ENCODE measurements at regions not wholly inside any gene's neighbourhood (a gene's known extent, or its start where the extent isn't known, plus 50 kb on each side); places are given as distances from the start of the nearest gene placed in this dataset.
"Not testable (repeated sequence)": the region's sequence is repeated elsewhere in the genome, so short reads cannot be mapped to it uniquely, and the experiment has no call there.

DNA sequence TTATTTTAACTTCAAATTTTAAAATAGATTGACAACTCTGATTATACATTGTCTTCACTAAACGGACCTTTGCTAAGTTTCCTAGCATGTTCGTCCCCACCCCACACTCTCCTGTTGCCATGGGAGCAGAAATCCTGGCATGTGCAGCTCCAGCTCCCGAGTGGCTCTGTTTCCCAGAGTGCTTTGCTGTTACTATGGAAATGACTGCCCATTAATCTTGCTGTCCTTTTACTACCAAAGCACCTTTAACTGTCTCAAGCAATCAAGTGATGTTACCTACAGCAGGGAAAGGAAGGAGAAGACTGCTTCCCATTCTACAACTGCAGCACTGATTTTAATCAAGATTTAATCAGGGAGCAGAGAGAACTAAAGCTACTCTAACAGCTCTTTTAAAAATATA lies 212.0 kb upstream of the KIF2A start:
- no peak for DNase-seq (ENCODE audit: low read depth in 3 of 3)

DNA sequence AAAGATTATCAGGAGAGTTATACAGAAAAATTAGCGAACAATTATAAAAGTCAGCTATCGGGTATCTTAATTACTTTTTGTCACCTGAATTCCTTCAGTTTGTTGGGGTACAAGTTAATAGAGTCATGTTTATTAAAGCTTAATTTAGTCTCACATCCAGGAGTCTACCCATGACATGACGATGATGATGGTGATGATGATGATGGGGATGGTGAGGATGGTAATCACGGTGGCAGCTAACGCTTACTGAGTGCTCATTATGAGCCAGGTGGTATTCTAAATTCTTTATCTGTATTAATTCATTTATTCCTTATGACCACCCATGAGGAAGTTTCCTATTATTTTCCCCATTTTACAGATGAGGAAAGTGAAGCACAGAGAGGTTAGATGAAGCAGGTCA lies 208.6 kb upstream of the KIF2A start:
- no peak for DNase-seq (ENCODE audit: low read depth in 3 of 3)

DNA sequence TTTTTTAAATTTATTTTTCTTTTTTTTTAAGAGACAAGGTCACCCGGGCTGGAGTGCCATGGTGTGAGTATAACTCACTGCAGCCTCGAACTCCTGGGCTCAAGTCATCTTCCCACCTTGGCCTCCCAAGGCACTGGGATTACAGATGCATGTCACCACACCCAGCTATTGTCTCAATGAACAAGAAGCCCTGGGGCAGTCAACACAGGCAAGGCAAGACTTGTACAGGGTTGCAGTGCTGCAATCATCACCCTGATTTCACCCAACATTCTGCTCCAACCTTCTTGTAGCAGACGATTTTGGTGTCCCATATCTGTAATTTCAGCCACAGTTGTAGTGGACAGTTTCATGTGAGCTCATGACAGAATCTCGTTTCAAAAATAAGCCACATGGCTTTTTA lies 205.8 kb upstream of the KIF2A start:
- DNase-seq (ENCODE audit: low read depth in 3 of 3), result no peak

DNA sequence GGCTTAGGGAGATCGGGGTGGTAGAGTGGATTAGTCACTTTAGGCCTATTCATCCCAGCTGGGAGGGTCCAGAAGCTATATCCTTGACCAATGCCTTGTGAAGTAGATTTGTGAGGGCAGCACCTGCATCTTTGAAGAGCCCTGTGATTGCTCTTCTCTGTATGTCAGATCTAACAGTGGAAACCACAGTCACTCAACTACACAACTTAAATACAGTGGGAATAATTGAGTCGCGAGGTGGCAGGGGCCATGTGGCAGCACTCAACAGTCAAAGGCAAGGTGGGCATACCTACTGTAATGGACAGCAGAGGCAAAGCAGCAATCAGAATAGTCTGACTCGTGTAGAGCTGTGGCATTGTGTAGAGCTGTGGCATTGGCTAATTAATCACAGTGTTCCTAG lies 202.1 kb upstream of the KIF2A start:
- not testable (repeated sequence) for DNase-seq (ENCODE audit: low read depth in 3 of 3)

DNA sequence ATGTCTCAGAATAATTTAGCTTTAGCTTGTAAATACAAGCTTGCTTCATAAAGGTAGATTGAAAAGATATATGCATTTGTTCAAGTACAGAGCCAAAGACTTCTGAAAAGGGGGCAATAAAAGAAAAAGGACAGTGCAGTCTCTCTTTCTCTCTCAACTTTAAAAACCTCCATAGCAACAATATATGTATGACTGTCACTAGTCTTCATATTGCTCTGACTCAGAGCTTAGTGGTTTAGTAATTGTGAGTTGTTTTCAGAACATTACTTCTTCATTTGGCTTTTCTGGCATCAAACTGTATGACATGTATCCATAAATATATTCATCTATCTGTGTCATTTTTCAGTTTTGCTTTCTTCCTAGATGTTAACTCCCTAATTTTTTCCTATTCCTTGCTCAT lies 194.6 kb upstream of the KIF2A start:
- no peak for DNase-seq (ENCODE audit: low read depth in 3 of 3)

DNA sequence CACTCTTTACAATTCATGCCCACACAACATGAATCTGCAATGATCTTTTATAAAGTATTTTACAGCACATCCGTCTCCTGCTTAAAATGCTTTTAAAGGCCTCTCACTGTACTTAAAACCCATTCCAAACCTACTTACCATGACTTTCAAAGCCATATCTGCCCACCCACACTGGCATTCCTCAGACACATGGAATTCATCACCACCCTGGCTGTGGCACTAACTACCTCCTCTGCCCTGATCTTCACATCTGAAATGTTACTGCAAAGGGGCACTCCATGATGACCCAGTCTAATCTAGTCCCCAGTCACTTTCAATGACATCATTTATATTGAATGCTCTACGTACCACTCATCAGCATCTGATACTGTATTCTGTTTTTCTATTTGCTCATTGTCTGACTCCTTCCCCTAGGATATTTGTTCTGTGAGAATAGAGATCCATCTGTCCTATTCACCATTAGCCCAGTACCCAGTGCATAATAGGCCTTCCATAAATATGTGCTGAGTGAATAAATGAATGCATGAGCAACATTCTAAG lies 193.2 kb upstream of the KIF2A start:
- DNase-seq (ENCODE audit: low read depth in 3 of 3), result no peak

DNA sequence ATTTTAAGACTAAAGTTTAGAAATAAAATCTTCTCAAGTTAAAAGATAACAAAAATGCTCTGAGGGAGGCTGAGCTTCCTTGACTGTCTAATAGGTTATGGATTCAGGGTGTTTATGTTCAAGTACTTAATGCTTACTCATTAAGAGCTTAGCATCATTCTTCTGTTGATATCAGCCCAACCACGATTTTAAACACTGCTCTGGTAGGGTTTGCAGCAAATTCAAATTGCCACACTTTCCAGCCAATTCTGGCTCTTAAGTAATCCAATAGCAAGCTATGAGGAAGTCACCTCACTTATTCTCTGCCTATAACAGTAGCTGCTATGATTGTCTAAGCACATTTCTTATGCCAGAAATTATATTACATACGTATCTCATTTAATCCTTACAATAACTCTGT lies 191.0 kb upstream of the KIF2A start:
- DNase-seq (ENCODE audit: low read depth in 3 of 3), result no peak

DNA sequence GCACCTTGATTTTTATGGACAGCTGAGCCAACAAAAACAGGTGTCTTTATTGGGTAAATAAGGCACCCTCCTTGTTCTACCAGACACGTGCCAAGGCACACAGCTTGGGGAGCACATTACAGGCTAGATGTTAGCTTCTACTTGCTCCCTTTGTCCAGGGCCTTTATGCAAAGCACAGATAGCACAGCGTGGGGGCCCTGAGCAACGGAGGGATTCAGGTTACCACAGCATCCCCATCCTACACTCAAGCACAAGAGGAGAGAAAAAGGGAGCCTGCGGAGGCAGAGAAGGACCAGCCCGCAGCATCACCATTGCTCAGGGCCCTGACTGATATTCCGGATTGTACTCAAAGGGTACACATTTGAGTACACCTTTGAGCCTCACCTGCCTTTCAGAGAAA lies 181.7 kb upstream of the KIF2A start:
- no peak for DNase-seq (ENCODE audit: low read depth in 3 of 3)

DNA sequence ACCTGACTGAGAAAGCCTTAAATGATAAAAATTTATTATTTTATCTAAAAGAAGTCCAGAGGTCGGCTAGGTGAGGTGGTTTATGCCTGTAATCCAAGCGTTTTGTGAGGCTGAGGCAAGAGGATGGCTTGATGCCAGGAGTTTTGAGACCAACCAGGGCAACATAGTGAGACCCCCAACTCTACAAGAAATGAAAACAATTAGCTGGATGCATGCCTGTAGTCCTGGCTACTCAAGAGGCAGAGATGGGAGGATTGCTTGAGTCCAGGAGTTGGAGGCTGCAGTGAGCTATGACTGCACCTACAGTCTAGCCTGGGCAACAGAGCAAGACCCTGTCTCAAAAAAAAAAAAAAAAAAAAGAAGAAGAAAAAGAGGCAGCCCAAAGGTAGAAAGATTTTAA lies 179.9 kb upstream of the KIF2A start:
- no peak for DNase-seq (ENCODE audit: low read depth in 3 of 3)

DNA sequence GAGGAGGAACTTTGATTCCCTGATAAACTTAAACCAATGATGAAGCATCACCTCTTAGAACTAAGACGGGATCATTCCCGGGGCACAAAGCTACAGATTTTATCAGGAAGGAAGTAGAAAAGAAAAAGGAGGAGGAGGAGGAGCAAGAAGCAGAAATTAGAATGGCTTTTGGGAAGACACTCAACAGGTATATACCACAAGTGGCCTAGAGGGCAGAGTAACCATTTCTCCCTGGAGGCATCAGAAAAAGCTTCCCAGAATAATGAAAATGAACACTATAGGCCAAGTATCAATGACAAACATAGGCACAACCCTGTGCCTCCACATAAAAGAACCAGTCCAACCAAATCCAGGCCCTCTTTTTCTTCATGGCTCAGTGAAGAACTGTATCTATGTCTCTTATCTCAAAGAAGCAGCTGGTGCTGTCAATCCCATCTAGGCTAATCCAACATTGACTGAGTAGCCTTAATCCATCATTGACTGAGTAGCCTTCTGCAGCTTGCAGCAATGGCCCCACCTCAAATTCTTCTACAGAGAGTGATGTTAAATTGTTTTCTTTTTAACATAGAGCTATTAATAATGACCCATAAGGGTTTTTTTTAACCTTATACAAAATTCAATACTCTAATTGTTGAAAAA lies 178.8 kb upstream of the KIF2A start:
- no peak for DNase-seq (ENCODE audit: low read depth in 3 of 3)

DNA sequence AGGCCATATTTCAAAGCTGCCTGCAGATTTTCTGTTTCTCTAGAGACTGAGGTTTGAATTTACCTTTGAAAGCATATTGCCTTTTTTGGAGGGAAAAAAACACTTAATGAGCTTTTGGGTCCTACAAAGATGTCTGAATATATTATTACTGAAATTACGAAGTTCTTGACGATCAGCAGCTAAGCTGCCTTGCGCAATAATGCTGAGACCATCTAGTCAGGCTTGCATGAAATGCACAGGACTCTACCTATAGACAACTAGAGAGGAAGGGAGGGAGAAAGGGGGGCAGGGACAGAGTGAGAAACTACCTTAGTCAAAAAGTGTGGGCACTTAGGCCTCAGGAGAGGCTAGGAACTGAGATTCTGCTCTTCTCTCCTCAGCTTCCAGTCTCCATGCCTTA lies 175.9 kb upstream of the KIF2A start:
- no peak for DNase-seq (ENCODE audit: low read depth in 3 of 3)

DNA sequence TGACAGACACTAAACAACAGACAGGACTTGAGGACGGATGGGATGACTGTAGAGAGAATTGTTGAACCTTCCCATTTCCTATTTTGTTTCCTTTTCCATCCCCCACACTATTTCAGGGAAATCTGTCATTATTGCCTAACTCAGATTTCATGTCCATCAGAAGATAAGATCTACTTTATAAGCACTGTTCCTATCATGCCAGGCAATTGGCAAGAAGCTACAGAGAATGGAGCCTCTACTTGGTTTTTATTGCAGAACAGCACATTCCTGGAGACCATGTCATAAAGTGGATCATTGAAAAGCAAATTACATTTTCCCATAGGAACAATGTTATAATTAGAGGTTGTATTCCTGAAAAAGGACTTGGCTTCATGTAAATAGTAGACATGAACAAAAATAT lies 173.7 kb upstream of the KIF2A start:
- no peak for DNase-seq (ENCODE audit: low read depth in 3 of 3)

DNA sequence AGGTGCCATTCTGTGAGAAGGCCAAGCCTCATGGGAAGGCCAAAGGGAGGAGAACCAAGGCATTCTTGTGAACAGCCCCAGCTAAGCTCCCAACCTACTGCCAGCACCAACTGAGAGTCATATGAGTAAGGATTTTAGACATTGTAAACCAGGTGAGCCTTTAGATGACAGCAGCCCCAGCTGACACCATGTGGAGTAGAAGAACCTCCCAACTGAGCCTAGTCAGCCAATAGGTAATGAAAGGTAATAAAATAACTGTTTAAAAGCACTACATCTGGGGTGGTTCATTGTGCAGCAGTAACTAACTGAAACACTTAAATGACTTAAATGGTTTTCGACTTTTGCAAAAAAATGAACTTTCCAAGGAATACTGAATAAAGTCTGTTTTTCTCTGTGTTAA lies 172.6 kb upstream of the KIF2A start:
- no peak for DNase-seq (ENCODE audit: low read depth in 3 of 3)

DNA sequence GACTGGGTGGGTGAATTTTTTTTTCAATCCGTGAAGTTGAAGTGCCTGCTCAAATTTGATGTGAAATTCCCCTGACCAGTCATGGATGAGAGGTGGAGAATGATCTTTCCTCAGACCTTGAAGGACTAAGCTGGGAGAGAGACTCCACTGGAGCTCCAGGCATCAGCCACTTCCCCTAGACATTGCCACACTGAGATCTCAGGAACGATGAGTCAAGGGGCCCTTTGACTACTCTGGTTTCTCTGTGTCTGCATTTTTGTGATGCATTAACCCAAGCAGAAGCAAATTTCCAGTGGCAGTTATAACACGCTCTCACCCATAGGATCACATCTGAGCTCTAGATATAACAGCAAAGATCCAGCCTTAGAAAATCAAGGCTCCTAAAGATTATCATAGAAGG lies 171.2 kb upstream of the KIF2A start:
- DNase-seq (ENCODE audit: low read depth in 3 of 3), result no peak

DNA sequence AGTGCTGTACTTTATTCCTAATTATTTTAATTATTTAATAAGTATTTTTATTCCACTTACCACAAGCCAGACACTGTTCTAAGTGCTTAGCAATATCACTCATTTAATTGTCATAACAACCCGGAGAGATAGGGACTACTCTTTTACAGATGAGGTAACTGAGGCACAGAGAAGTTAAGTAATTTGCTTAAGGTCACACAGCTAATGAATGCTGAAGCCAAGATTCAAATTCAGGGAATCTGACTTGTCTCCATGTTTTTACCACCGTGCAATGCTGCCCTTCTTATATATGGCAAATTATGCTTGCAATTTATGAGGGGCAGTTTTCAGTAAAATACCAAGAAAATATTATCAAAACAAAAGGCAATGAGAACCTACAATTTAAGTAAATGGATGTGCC lies 168.4 kb upstream of the KIF2A start:
- DNase-seq (ENCODE audit: low read depth in 3 of 3), result no peak

DNA sequence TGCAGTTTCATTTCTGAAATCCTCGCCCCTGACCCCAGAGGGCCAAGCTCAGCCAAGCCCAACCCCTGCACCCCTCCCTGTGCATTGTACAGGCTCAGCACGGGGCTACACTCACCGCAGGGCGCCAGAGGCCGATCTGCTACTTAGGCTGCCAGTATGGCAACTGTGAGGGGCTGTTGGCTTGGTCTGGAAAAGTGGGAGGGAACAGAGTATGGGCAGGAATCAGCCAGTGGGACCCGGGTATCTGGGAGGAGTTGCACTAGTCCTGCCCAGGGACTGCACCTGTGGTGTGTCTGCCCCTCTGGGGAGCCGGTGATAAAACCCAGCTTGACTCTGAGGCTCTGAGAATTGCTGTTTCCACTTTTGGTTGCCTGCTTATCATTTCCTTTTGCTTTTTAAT lies 167.4 kb upstream of the KIF2A start:
- DNase-seq (ENCODE audit: low read depth in 3 of 3), result no peak

DNA sequence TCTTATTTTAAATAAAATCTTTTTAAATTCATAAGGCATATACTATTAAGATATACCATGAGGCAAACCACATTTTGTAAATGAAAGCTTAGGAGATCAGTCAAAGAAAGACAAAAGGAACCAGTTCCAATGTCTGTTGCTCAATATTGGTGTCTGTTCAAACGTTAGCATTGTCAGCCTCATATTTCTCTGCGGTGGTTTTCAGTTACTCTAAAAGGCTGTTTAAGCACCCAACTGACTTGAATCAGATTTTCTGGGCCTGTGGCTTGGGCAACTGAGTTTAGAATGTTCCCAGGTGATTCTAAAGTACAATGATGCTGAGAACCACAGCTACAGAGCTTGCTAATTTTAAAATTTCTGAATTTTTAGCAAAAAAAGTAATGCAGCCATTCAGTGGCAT lies 166.3 kb upstream of the KIF2A start:
- no peak for DNase-seq (ENCODE audit: low read depth in 3 of 3)

DNA sequence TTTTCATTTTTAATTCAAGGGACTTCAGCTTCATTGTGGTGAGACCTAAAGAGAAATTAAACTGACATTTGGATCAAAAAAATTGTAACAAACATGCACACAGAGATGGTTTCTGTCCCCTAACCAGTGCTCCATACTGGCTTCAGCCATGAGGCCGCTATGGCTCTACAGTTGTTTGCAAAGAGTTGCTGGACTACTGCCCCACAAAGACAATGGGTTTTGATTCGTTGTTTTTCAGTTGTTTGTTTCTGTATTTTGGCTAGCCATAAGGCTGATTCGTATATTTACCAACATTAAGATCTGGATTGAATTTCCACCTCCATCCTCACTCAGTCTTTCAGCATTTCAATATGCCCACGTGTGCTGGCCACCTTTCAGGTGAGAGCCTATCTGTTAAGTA lies 163.7 kb upstream of the KIF2A start:
- DNase-seq (ENCODE audit: low read depth in 3 of 3), result no peak

DNA sequence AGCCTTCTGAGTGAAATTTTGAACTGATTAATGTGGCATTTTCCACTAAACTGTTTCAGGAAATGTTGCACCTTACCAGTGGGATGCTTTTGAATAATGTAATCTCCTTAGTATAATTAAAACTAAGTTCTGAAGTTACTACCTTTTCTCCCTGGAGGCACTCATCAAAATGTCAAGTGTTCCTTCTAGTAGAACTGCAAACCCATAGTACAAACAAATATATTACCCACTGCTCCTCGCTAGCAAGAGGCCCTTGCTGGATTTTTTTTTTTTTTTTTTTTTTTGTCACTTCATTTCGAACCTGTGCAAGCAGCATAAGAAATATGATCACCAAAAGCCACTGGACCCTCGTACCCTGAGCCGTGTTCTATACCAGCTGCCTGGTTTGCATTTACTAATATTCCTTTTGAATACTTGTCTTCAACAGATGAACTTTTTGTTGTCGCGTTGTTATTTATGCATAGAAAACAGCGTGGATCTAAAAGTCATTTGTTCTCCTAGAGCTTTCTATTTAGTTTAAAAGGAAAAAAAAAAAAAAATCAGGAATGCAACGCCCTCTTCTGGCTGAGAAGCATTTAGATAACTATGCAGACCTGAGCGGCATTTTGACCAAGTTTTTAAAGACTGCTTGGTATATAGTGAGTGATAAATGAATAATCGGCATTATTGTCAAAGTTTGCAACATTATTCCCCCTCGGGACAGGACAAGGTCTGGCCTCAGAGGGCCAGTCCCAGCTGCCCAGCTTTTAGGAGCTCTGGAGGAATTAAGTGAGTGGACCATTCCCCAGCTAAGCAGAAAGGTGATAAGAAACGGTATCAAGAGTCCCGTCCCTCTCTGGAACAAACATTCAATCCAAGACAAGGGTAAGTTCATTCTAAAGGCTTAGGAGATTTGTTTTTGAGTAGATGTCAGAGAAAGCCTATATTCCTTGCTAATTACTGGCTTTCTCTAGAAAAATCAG lies 162.5 kb upstream of the KIF2A start:
- DNase-seq (ENCODE audit: low read depth in 3 of 3), result no peak

DNA sequence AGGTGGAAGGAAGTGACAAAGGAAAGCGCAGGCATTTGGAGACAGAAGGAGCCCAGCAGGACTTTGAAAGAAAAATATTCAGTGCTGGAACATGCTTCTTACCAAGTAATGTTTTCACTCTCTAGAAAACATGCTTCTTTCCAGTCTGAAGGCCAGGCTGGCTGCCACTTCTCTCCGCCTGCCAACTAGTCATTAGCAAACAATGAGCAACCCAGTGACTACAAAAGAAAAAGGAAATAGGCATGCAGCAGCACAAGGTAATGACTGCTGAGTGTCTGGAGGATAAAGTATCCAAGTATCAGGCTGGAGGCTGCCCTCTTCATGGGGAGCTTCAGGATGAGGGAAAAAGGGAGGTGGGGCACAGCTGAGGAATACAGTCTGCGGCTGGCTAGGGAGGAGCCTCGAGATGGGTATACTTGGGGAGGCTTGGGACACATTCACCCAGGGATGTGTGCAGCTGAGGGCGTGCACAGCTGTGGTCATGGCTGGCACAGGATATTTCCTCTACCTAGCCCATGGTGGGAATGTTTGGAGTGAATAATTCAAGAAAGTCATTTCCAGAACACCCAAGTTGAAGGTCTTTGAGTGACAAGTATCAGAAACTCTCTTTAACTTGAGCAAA lies 161.5 kb upstream of the KIF2A start:
- no peak for DNase-seq (ENCODE audit: low read depth in 3 of 3)

DNA sequence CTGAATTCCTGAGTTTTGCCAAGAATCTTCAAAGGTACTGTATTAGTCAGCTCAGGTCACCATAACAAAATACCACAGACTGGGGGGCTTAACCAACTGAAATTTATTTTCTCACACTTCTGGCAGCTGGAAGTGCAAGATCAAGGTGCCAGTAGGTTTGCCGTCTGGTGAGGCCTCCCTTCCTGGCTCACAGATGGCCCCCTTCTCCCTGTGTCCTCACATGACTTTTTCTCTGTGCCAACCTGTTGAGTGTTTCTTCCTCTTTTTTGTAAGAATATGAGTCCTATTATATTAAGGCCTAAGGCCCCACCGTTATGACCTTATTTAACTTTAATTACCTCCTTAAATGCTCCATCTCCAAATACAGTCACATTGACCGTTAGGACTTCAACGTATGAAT lies 156.1 kb upstream of the KIF2A start:
- DNase-seq (ENCODE audit: low read depth in 3 of 3), result no peak

DNA sequence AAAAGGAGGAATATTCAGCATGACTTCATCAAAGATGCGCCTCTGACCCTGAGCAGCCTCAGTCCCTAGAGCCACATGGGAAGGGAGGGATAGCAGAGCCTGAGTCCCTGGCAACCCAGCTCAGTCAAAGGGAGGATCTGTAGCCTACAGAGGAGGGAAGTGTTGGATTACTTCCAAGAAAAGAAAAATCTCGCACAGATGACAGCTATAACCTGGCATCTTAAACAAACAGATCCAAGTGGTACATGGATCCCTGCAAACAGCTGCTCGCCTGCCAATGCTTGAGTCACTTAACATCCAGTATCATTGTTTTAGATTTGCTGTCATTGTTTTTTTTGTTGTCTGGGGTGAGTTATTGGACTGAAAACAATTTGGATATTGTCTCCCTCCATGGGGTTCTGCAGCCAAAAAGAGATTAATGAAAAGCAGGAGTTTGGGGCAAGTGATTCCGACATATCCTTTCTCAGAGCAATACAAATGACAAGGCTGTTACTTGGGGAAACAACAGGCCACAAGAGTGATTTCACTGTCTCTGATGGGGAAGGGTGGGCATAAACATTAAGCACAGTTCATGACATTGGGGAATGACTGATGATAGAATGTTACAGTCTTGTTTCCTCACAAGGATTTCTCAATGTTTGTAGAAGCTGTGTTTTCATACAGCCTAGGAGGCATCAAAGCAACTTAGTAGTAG lies 153.5 kb upstream of the KIF2A start:
- no peak for DNase-seq (ENCODE audit: low read depth in 3 of 3)

Data from stimulated activated CD4-positive, alpha-beta T cell treated with anti-CD3 and anti-CD28 coated beads, TNF-alpha, amount 100 ng/mL, for 24 hours (primary cell).